Erythroblast (primary cell): ENCODE measurements at regions not wholly inside any gene's neighbourhood (a gene's known extent, or its start where the extent isn't known, plus 50 kb on each side); places are given as distances from the start of the nearest gene placed in this dataset.

Experiments used
- GATA1 ChIP-seq: IDR thresholded peaks from 2 replicates; pipeline ENCODE4 v1.6.1; 2011; ENCODE audit warnings: low read depth, mild to moderate bottlenecking, control low read depth, low read length, moderate library complexity
- POLR2A ChIP-seq: IDR thresholded peaks from 2 replicates; pipeline ENCODE4 v1.6.1; 2011; ENCODE audit warnings: mild to moderate bottlenecking, low read length

DNA sequence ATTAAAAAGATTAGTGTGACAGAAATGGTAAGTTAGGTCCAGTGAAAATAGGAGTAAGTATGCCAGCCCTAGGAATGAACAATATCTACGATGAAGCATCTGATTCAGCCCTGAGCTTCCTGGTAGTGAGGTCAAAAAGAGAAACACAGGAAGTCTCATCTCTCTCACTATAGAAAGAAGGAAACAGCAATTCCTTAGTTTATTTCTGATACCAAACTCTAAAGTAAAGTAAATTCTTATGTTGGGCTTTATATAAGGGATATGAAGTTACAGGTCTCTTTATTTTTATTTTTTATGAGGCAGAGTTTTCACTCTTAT is 76.7 kb upstream of the RFLNA start:
- TF ChIP-seq POLR2A, result no peak
- no peak for TF ChIP-seq GATA1
